SK-N-SH (cell line): ENCODE measurements at regions not wholly inside any gene's neighbourhood (a gene's known extent, or its start where the extent isn't known, plus 50 kb on each side); places are given as distances from the start of the nearest gene placed in this dataset.

Source experiments
- CTCF ChIA-PET: fragments of 300-600, 350-600 bp; formaldehyde crosslinking; extraction: SDS; loops from one replicate; lab custom pipeline; 2021; lab: Yijun Ruan, JAX
- POLR2A ChIA-PET: fragments of 350-600 bp; sonication (Branson Sonifier 250); formaldehyde crosslinking; extraction: SDS; loops from one replicate; lab custom pipeline; 2020; ENCODE audit warnings: antibody characterized with exemption, inconsistent platforms; lab: Yijun Ruan, JAX
- DNase-seq: peaks from one replicate; pipeline ENCODE4 v3.0.0; 2012
- H2AFZ ChIP-seq: fragments of 200-600 bp; sonication (generic); 2 replicates; pipeline ENCODE4 v1.8.1; 2016; ENCODE audit warnings: antibody characterized with exemption, mild to moderate bottlenecking, low read depth
- H3F3A ChIP-seq: fragments of 200-600 bp; sonication (generic); replicated peaks from 2 replicates; pipeline ENCODE3; 2016; ENCODE audit warnings: antibody characterized with exemption, mild to moderate bottlenecking; ENCODE audit not compliant: insufficient read depth
- H3K27ac ChIP-seq, 2 experiments: fragments of 200-500 bp in 1 of 2; fragments of 200-600 bp in 1 of 2; sonication (Bioruptor generic) in 1 of 2; sonication (generic), shearing (Covaris generic) in 1 of 2; 2 replicates each; pipeline versions ENCODE4 v1.5.1 to v1.6.1; 2014 to 2016; ENCODE audit warnings: low read depth in 2 of 2, inconsistent platforms in 1 of 2, low read length in 1 of 2, mild to moderate bottlenecking in 1 of 2, mixed read lengths in 1 of 2
- H3K27me3 ChIP-seq: fragments of 200-600 bp; sonication (generic), shearing (Covaris generic); 2 replicates; pipeline ENCODE4 v1.6.1; 2016; ENCODE audit warnings: mixed run types; ENCODE audit not compliant: insufficient read depth
- H3K36me3 ChIP-seq, 2 experiments: fragments of 200-500 bp in 1 of 2; fragments of 200-600 bp in 1 of 2; sonication (Bioruptor generic) in 1 of 2; sonication (generic) in 1 of 2; replicated peaks in 1 of 2; 2 replicates each; pipeline versions ENCODE3 to v1.5.1; 2014 to 2016; ENCODE audit warnings: low read length in 1 of 2, mild to moderate bottlenecking in 1 of 2; ENCODE audit not compliant: insufficient read depth in 2 of 2, control insufficient read depth in 1 of 2
- H3K4me1 ChIP-seq, 2 experiments: fragments of 200-500 bp in 1 of 2; fragments of 200-600 bp in 1 of 2; sonication (Bioruptor generic) in 1 of 2; sonication (generic), shearing (Covaris generic) in 1 of 2; 2 replicates each; pipeline versions ENCODE4 v1.5.1 to v1.6.1; 2014 to 2016; ENCODE audit warnings: low read depth in 1 of 2, low read length in 1 of 2, mixed run types in 1 of 2; ENCODE audit not compliant: insufficient read depth in 2 of 2, control insufficient read depth in 1 of 2
- H3K4me2 ChIP-seq: fragments of 200-600 bp; sonication (generic), shearing (Covaris generic); 2 replicates; pipeline ENCODE4 v1.6.1; 2017; ENCODE audit warnings: mixed run types
- H3K4me3 ChIP-seq, 2 experiments: fragments of 200-500 bp in 1 of 2; fragments of 200-600 bp in 1 of 2; sonication (Bioruptor generic) in 1 of 2; sonication (generic), shearing (Covaris generic) in 1 of 2; 2 replicates each; pipeline versions ENCODE4 v1.5.1 to v1.8.1; 2014 to 2016; ENCODE audit warnings: low read depth in 2 of 2, inconsistent platforms in 1 of 2, low read length in 1 of 2, mild to moderate bottlenecking in 1 of 2, mixed read lengths in 1 of 2, moderate library complexity in 1 of 2
- H3K79me2 ChIP-seq: fragments of 200-600 bp; sonication (generic); 2 replicates; pipeline ENCODE4 v1.8.1; 2017; ENCODE audit warnings: mild to moderate bottlenecking; ENCODE audit not compliant: insufficient read depth
- H3K9ac ChIP-seq: fragments of 200-600 bp; sonication (generic); 2 replicates; pipeline ENCODE4 v1.6.1; 2017; ENCODE audit warnings: mixed run types
- H3K9me2 ChIP-seq: fragments of 200-600 bp; sonication (generic); 2 replicates; pipeline ENCODE4 v1.6.1; 2017; ENCODE audit warnings: mixed run types
- H3K9me3 ChIP-seq: fragments of 200-600 bp; sonication (generic); 2 replicates; pipeline ENCODE4 v1.6.1; 2017; ENCODE audit warnings: mixed run types, mild to moderate bottlenecking, moderate library complexity
- H4K20me1 ChIP-seq: fragments of 200-600 bp; sonication (generic); 2 replicates; pipeline ENCODE4 v1.6.1; 2017; ENCODE audit warnings: mild to moderate bottlenecking, mixed run types; ENCODE audit not compliant: insufficient read depth
- EP300 ChIP-seq, 2 experiments: IDR thresholded peaks; 2 replicates each; pipeline versions ENCODE4 v1.4.0 to v1.6.1; 2012; ENCODE audit warnings: borderline replicate concordance in 1 of 2, low read depth in 1 of 2, low read length in 1 of 2
- FOSL2 ChIP-seq: IDR thresholded peaks from 2 replicates; pipeline ENCODE4 v1.4.0; 2012; ENCODE audit warnings: low read depth, mild to moderate bottlenecking, moderate library complexity, borderline replicate concordance
- GATA2 ChIP-seq: sonication (generic); formaldehyde crosslinking; IDR thresholded peaks from 2 replicates; pipeline ENCODE4 v1.5.0; 2020; ENCODE audit warnings: mild to moderate bottlenecking, missing genetic modification reagents
- IRF3 ChIP-seq: fragments of 150-350 bp; IDR thresholded peaks from 2 replicates; pipeline ENCODE4 v1.6.1; 2016; ENCODE audit warnings: mild to moderate bottlenecking, low read depth, low read length
- NFIC ChIP-seq: IDR thresholded peaks from 2 replicates; pipeline ENCODE4 v1.4.0; 2012; ENCODE audit warnings: borderline replicate concordance
- NRF1 ChIP-seq: IDR thresholded peaks from 2 replicates; pipeline ENCODE4 v1.6.1; 2012; ENCODE audit warnings: low read depth, mild to moderate bottlenecking, low read length
- PBX3 ChIP-seq: IDR thresholded peaks from 2 replicates; pipeline ENCODE4; 2012
- RAD21 ChIP-seq: IDR thresholded peaks from 2 replicates; pipeline ENCODE4 v1.6.1; 2012; ENCODE audit warnings: mild to moderate bottlenecking, low read length
- REST ChIP-seq: IDR thresholded peaks from 2 replicates; pipeline ENCODE4 v1.6.1; 2012; ENCODE audit warnings: mild to moderate bottlenecking, low read depth, low read length, moderate library complexity
- RFX5 ChIP-seq: IDR thresholded peaks from 2 replicates; pipeline ENCODE4 v1.6.1; 2012; ENCODE audit warnings: mild to moderate bottlenecking, improper control_type of control experiment, low read length
- RXRA ChIP-seq: IDR thresholded peaks from 2 replicates; pipeline ENCODE4 v1.4.0; 2012; ENCODE audit warnings: low read depth, mild to moderate bottlenecking, borderline replicate concordance
- ZBTB33 ChIP-seq: IDR thresholded peaks from 2 replicates; pipeline ENCODE4 v1.4.0; 2012; ENCODE audit warnings: low read depth, borderline replicate concordance
- WGBS: methylation state at CpG from one replicate; pipeline ENCODE4 v1.1.6; 2017; ENCODE audit warnings: low lambda C conversion rate; 5-methylcytosine and 5-hydroxymethylcytosine counted together
- TF ChIP-seq, protein P1 (sequence below): IDR thresholded peaks from 2 replicates; pipeline ENCODE4 v1.4.0; 2012; ENCODE audit warnings: low read depth

GRCh38 chr9:109624143-109624542, 126.0 kb upstream of the PTPN3 start:
- peaks cover 16% of the 10 kb centered on the region; the same call in 1 of the 2 replicates for H3K27me3 ChIP-seq
- CTCF ChIA-PET: no interaction called here
- no peak for DNase-seq
- H3K9ac ChIP-seq: no peak overlapping the region
- POLR2A ChIA-PET: no interaction called here
- H3K36me3 ChIP-seq: no peaks in the 10 kb centered on the region
- H3K4me1 ChIP-seq: no peaks in the 10 kb centered on the region
- no peaks in the 10 kb centered on the region for H3K9me2 ChIP-seq
- H3K9me3 ChIP-seq: no peaks in the 10 kb centered on the region; the same call in 1 of the 2 replicates
- H2AFZ ChIP-seq: no peak overlapping the region
- H3K4me3 ChIP-seq: no peak overlapping the region
- H3F3A ChIP-seq: no peaks in the 10 kb centered on the region
- 4% methylated on average over 3 of the region's 3 CpGs for WGBS
- H3K79me2 ChIP-seq: no peaks in the 10 kb centered on the region
- TF ChIP-seq REST: no peak
- TF ChIP-seq, protein P1, sequence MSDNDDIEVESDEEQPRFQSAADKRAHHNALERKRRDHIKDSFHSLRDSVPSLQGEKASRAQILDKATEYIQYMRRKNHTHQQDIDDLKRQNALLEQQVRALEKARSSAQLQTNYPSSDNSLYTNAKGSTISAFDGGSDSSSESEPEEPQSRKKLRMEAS: no peak
- TF ChIP-seq RFX5: no peak
- no peak for TF ChIP-seq IRF3
- TF ChIP-seq EP300 (IDR thresholded peaks at IDR 0.05; ENCODE audit: borderline replicate concordance in 1 of 2, low read depth in 1 of 2, low read length in 1 of 2): no peak
- no peak for TF ChIP-seq FOSL2
- TF ChIP-seq GATA2: no peak
- no peak for TF ChIP-seq NRF1
- TF ChIP-seq PBX3: no peak
- no peak for TF ChIP-seq NFIC
- no peak for TF ChIP-seq RXRA
- no peak for TF ChIP-seq RAD21
- no peak for TF ChIP-seq ZBTB33
- TF ChIP-seq, all 33 proteins: peak for 0
- Histone ChIP-seq H3K4me2 (no peak overlapping the region), H3K27ac (no peak overlapping the region), H4K20me1 (no peaks in the 10 kb centered on the region)
